Mesothelial cell of epicardium (in vitro differentiated cells): ENCODE measurements at regions not wholly inside any gene's neighbourhood (a gene's known extent, or its start where the extent isn't known, plus 50 kb on each side); places are given as distances from the start of the nearest gene placed in this dataset.

Experiments used
- DNase-seq, 2 experiments: peaks; one replicate each; pipeline ENCODE4 v3.0.0; 2021; ENCODE audit warnings: low spot score in 2 of 2; ENCODE audit not compliant: unreplicated experiment in 2 of 2
- H3K27ac Mint-ChIP-seq: 2 replicates; pipeline ENCODE4 v1.8.0; 2021; ENCODE audit warnings: mixed read lengths
- H3K27me3 Mint-ChIP-seq: 2 replicates; pipeline ENCODE4 v1.8.0; 2021; ENCODE audit warnings: low read depth, mixed read lengths
- H3K36me3 Mint-ChIP-seq: 2 replicates; pipeline ENCODE4 v1.8.0; 2021; ENCODE audit warnings: mixed read lengths
- H3K4me1 Mint-ChIP-seq: 2 replicates; pipeline ENCODE4 v1.8.0; 2021; ENCODE audit warnings: mixed read lengths
- H3K4me3 Mint-ChIP-seq: 2 replicates; pipeline ENCODE4 v1.8.0; 2021; ENCODE audit warnings: mild to moderate bottlenecking, moderate library complexity, mixed read lengths
- H3K9me3 Mint-ChIP-seq: 2 replicates; pipeline ENCODE4 v1.8.0; 2021; ENCODE audit warnings: mixed read lengths
- TF ChIP-seq, protein P1 (sequence below): fragments of 200-600 bp; sonication (generic); IDR thresholded peaks from one replicate; pipeline ENCODE4 v1.5.0; 2021; ENCODE audit warnings: antibody characterized with exemption; ENCODE audit not compliant: unreplicated experiment

- H3K4me3 Mint-ChIP-seq: no peak overlapping the region
- H3K27ac Mint-ChIP-seq: no peak overlapping the region
- no peaks in the 10 kb centered on the region for H3K4me1 Mint-ChIP-seq
- no peaks in the 10 kb centered on the region for H3K9me3 Mint-ChIP-seq
- H3K36me3 Mint-ChIP-seq: no peaks in the 10 kb centered on the region
- H3K27me3 Mint-ChIP-seq: peaks cover 10% of the 10 kb centered on the region
- TF ChIP-seq, protein P1, sequence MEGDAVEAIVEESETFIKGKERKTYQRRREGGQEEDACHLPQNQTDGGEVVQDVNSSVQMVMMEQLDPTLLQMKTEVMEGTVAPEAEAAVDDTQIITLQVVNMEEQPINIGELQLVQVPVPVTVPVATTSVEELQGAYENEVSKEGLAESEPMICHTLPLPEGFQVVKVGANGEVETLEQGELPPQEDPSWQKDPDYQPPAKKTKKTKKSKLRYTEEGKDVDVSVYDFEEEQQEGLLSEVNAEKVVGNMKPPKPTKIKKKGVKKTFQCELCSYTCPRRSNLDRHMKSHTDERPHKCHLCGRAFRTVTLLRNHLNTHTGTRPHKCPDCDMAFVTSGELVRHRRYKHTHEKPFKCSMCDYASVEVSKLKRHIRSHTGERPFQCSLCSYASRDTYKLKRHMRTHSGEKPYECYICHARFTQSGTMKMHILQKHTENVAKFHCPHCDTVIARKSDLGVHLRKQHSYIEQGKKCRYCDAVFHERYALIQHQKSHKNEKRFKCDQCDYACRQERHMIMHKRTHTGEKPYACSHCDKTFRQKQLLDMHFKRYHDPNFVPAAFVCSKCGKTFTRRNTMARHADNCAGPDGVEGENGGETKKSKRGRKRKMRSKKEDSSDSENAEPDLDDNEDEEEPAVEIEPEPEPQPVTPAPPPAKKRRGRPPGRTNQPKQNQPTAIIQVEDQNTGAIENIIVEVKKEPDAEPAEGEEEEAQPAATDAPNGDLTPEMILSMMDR: no peak
- no peak for DNase-seq
Observed at GRCh38 chr6:98717988-98718387, 116.4 kb upstream of the POU3F2 start.

DNA sequence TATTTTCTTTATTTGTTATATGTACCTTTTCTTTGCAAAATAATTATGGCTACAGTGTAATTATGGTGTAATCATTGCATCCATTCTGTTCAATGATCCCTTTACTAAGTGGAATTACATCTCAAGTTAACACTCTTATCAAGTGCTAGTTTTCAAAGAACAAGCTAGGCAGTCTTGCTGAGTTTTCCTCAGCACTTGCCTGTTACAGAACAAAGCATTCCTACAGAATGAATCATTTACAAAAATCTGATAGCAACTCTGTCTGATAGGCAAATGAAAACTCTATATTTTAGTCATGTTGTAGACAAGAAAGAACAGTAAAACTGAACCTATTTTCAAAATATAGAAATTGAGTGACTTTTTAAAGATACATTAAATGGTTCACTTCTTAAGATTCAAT lies 109.8 kb upstream of the POU3F2 start:
- H3K4me1 Mint-ChIP-seq: peaks cover 5% of the 10 kb centered on the region
- no peaks in the 10 kb centered on the region for H3K36me3 Mint-ChIP-seq
- no peak overlapping the region for H3K4me3 Mint-ChIP-seq
- H3K9me3 Mint-ChIP-seq: no peaks in the 10 kb centered on the region
- no peak overlapping the region for H3K27ac Mint-ChIP-seq
- DNase-seq: no peak
- no peaks in the 10 kb centered on the region for H3K27me3 Mint-ChIP-seq
- TF ChIP-seq, protein P1: no peak

GRCh38 chr6:98747273-98747672 lies 87.1 kb upstream of the POU3F2 start:
- DNase-seq: no peak
- Mint-ChIP-seq H3K9me3 (peaks cover 21% of the 10 kb centered on the region), H3K36me3 (no peaks in the 10 kb centered on the region), H3K27me3 (no peaks in the 10 kb centered on the region), H3K4me3 (no peak overlapping the region), H3K27ac (no peak overlapping the region), H3K4me1 (no peaks in the 10 kb centered on the region)
- TF ChIP-seq, protein P1: no peak

DNA sequence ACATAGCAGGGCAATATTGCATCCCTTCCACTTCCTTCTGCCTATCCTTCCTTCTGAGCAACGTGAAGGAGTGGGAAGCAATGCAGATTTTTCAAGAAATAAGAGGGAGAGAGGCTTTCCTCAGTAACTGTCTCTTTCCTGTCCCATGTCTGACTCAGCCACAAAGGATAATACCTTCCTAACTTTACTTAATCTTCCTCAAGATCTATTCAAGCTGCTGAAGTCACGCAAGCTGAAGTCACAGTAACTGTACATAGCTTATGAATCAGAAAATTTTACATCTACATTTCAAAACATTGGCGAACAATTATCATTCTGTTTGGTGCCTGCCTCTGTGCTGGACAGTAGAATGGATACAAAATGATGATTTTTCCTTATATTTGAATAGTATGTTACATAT lies 86.4 kb upstream of the POU3F2 start:
- no peak for DNase-seq
- Mint-ChIP-seq H3K36me3 (no peaks in the 10 kb centered on the region), H3K4me1 (no peaks in the 10 kb centered on the region), H3K9me3 (peaks cover 27% of the 10 kb centered on the region), H3K4me3 (no peak overlapping the region), H3K27me3 (no peaks in the 10 kb centered on the region), H3K27ac (no peak overlapping the region)
- TF ChIP-seq, protein P1: no peak

DNA sequence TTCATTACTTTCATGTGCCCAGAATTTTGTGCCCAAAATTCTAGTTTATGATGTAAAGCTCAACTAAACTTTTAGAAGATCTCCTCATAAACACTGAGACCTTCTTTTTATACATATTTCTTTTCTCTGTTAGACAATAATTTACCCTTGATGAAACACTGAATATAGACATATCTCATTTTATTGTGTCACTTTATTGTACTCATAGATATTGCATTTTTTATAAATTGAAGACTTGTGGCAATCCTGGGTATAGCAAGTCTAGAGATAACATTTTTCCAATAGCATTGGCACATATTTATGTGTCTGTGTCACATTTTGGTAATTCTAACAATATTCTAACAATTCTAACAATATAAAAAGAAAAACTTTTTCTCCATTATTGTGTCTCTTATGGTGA lies 74.9 kb upstream of the POU3F2 start:
- Mint-ChIP-seq H3K27me3 (peaks cover 5% of the 10 kb centered on the region), H3K27ac (no peak overlapping the region), H3K4me1 (no peaks in the 10 kb centered on the region), H3K9me3 (peaks cover 14% of the 10 kb centered on the region), H3K4me3 (no peak overlapping the region), H3K36me3 (no peaks in the 10 kb centered on the region)
- TF ChIP-seq, protein P1: peak; percentile 54
- no peak for DNase-seq

DNA sequence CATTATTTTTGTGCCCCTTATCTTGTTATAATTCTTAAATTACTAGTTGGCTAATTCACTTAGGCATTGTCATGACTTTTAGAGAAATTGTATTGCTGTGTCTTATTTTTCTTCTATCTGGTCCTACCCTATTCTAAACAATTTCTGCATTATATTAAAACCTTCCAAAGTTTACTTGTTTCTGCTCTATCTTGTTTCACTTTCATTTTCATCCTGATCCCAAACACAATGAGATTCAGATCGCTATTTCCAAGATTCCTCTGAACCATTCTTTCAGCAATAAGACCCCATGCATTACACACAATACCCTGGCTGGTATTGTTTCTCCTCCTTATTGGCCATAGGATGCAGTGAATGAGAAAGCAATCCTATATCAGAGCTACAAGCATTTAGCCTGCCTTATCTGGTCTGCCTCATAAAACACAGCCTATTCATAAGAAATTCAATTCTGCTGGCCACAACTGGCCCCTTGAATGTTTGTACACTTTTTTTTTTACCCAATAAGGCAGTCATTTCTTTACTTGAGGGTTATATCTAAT lies 69.9 kb upstream of the POU3F2 start:
- TF ChIP-seq, protein P1: no peak
- no peak for DNase-seq
- Mint-ChIP-seq H3K27me3 (peaks cover 18% of the 10 kb centered on the region), H3K36me3 (no peaks in the 10 kb centered on the region), H3K27ac (no peak overlapping the region), H3K4me3 (no peak overlapping the region), H3K4me1 (no peaks in the 10 kb centered on the region), H3K9me3 (peaks cover 14% of the 10 kb centered on the region)
